Fibroblast of upper back skin (primary cell): ENCODE measurements at regions not wholly inside any gene's neighbourhood (a gene's known extent, or its start where the extent isn't known, plus 50 kb on each side); places are given as distances from the start of the nearest gene placed in this dataset.
A peak's percentile ranks its signal among the peaks of the same experiment; 100 is the strongest.

Experiments
- DNase-seq: peaks from one replicate; pipeline ENCODE4 v3.0.0-alpha.2; 2013

DNA sequence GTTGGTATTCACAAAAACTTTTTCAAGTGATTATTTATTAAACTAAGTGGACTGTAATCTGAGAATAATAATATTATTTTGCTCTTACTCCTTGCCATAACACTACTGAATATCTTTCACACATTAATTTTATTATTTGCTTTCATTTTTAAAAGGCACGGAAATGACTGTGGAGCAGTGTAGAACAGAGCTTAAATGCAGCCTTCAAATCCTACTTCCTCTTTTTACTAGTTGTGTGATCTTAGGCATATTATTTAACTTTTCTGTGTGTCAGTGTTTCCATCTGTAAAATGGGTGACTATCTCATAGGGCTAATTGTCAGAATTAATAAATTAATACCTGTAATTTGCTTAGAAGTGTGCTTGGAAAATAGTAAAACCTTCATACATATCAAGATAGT is 55.5 kb upstream of the SLC8A1 start:
- DNase-seq = no peak

GRCh38 chr2:40510304-40510703 is 58.4 kb upstream of the SLC8A1 start:
- no peak for DNase-seq

- peak; percentile 71 for DNase-seq
These were observed 59.8 kb upstream of the SLC8A1 start for GRCh38 chr2:40511661-40512213.

- DNase-seq = no peak
These were observed 60.4 kb upstream of the SLC8A1 start for GRCh38 chr2:40512256-40512655.

DNA sequence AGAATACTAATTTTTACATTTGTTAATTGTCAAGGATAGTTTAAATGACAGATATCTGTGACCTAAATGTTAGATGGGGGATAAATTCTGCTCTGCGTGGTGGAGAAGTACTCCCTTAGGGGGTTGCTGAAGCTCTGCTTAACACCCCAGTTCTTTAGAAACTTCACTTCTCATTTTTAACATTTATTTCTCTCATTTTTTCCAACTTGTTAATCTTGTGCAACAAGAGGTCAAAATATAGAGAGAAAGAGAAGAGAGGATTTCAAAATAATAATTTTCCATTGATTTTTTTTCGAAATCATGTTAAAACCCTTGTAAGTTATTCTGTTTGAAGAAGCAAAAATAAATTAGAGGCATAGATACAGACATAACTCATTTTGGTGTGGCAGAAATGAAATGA is 61.3 kb upstream of the SLC8A1 start:
- DNase-seq = no peak

GRCh38 chr2:40516604-40517003 is 64.7 kb upstream of the SLC8A1 start:
- no peak for DNase-seq

- no peak for DNase-seq
These were observed 76.7 kb upstream of the SLC8A1 start for GRCh38 chr2:40528564-40528963.

- DNase-seq = no peak
These were observed 79.5 kb upstream of the SLC8A1 start for GRCh38 chr2:40531359-40531758.

DNA sequence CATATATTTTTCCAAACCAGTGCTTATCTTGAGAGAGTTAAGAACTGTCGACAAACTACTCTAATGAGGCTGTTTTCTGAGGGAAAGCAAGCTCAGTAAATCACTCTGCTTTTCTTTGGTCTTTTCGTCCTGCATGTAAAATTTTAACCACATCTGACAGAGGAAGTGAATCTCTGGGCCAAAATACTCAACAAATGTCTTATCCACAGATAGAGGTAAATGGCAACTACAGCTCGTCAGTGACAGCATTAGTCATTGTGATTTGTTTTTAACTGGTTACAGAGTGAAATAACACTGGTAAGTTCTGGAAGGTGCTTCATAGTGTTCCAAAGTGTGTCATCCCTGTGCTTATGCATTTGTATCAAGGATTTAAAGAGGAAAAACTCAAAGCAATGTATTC is 82.6 kb upstream of the SLC8A1 start:
- DNase-seq = peak; percentile 24

DNA sequence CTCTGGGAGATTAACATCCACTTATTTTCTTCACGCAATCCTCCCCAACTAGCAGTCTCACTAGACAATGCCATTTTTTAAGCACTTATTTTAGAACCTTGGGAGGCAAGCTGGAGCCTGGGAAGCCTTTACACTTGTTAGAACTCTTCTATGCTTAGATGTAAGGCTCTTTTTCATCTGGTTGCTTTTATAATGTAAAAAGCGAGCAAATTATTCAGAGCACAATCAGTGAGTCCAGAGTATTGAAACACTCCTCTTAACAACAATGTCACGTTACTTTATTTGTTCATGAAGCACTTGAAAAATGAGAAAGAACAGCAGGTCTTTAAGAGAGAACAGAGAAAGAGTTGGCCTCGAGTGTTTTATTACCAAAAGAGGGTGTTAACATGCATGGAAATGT is 84.1 kb upstream of the SLC8A1 start:
- DNase-seq = no peak

DNA sequence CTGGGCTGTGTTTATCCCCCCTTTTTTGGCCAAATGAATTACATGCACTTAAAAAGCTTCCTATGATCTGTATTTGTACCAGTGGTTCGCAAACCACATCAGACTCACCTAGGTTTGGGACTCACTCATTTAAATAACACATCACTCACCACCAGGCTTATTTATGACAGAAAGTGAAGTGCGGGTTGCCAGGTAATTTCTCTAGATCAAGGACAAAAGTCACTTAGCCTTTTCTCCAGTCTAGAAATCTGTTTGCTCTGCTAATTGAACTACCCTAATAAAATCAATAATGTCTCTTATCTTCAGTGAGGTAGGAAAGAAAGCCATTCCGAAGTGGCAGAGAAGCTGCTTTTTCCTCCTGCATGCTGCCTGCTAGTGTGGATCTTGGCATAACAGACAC is 88.1 kb upstream of the SLC8A1 start:
- DNase-seq = no peak

- DNase-seq = no peak
These were observed 91.5 kb upstream of the SLC8A1 start for GRCh38 chr2:40543381-40543780.

GRCh38 chr2:40544072-40544471 is 92.2 kb upstream of the SLC8A1 start:
- DNase-seq = no peak

DNA sequence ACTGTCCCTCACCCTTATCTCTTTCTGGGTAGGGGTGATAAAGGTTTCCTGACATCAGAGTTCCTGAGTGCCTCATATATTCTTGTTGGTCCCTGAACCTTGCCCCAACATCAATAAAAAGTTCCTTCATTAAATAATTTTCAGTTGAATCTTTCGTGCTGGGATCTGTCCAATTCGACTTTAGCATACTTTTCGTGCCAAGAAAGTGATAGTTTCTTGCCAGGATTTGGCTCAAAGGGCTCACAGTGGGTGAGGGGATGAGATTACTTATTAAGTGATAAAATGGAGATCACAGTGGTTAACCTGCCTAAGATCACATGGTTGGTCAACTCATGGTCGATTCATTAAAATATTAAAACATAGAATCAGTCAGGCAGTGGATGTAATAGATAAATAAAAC is 93.8 kb upstream of the SLC8A1 start:
- DNase-seq = no peak

- DNase-seq = no peak
These were observed 94.7 kb upstream of the SLC8A1 start for GRCh38 chr2:40546439-40547191.

- DNase-seq = no peak
These were observed 96.6 kb upstream of the SLC8A1 start for GRCh38 chr2:40548521-40548920.

GRCh38 chr2:40550085-40550484 is 98.2 kb upstream of the SLC8A1 start:
- no peak for DNase-seq

GRCh38 chr2:40551081-40551480 is 99.2 kb upstream of the SLC8A1 start:
- DNase-seq = no peak

DNA sequence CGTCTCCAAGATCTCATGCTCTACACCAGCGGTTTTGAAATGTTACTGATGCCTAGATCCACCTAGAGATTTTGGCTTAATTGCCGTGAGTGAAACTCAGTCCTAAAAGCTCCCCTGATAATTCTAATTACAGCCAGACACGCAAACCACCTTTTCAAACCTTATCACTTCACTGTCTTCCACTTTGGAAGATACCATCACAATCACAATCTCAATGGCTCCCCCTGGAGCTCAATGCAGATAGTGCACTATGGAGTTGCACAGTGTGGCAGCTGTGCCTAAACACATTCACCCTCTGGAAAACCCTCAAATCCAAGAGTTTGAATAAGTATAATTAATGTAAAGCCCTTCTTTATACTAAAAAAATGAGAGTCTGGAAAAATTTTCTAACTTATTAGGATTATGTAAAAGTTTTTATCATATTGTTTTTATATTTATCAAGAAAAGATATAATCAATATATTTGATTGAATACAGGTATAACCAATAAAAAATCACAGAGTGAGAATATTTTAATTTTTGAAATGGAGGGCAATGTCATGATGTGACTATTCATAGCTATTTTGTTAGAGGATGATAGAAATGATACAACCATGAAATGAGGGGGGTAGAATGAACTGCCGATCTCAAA is 102.9 kb upstream of the SLC8A1 start:
- peak; percentile 58 for DNase-seq

- DNase-seq = peak; percentile 14
These were observed 104.4 kb upstream of the SLC8A1 start for GRCh38 chr2:40556293-40556692.

- DNase-seq = no peak
These were observed 104.8 kb upstream of the SLC8A1 start for GRCh38 chr2:40556739-40557138.

GRCh38 chr2:40558761-40559160 is 106.9 kb upstream of the SLC8A1 start:
- no peak for DNase-seq

GRCh38 chr2:40559175-40559574 is 107.3 kb upstream of the SLC8A1 start:
- no peak for DNase-seq

- no peak for DNase-seq
These were observed 112.3 kb upstream of the SLC8A1 start for GRCh38 chr2:40564184-40564583.

- peak; percentile 59 for DNase-seq
These were observed 127.4 kb upstream of the SLC8A1 start for GRCh38 chr2:40579247-40579646.
